ENCODE measurements at regions not wholly inside any gene's neighbourhood (a gene's known extent, or its start where the extent isn't known, plus 50 kb on each side); places are given as distances from the start of the nearest gene placed in this dataset.
A peak's percentile ranks its signal among the peaks of the same experiment; 100 is the strongest.

GRCh38 chr10:60463746-60464145 lies 74.1 kb upstream of the ANK3 start:
- TF ChIP-seq, protein P1, sequence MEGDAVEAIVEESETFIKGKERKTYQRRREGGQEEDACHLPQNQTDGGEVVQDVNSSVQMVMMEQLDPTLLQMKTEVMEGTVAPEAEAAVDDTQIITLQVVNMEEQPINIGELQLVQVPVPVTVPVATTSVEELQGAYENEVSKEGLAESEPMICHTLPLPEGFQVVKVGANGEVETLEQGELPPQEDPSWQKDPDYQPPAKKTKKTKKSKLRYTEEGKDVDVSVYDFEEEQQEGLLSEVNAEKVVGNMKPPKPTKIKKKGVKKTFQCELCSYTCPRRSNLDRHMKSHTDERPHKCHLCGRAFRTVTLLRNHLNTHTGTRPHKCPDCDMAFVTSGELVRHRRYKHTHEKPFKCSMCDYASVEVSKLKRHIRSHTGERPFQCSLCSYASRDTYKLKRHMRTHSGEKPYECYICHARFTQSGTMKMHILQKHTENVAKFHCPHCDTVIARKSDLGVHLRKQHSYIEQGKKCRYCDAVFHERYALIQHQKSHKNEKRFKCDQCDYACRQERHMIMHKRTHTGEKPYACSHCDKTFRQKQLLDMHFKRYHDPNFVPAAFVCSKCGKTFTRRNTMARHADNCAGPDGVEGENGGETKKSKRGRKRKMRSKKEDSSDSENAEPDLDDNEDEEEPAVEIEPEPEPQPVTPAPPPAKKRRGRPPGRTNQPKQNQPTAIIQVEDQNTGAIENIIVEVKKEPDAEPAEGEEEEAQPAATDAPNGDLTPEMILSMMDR (IDR thresholded peaks at IDR 0.05; ENCODE audit: low read depth, low read length, missing control alignments), result no peak
- DNase-seq (ENCODE audit: low read depth), result no peak
- no peak overlapping the region for H3K4me3 ChIP-seq (ENCODE audit: low read depth, low read length)
- in situ Hi-C loops (cut with HindIII; ENCODE audit: low sequenced_read_pairs), result no loop called here

DNA sequence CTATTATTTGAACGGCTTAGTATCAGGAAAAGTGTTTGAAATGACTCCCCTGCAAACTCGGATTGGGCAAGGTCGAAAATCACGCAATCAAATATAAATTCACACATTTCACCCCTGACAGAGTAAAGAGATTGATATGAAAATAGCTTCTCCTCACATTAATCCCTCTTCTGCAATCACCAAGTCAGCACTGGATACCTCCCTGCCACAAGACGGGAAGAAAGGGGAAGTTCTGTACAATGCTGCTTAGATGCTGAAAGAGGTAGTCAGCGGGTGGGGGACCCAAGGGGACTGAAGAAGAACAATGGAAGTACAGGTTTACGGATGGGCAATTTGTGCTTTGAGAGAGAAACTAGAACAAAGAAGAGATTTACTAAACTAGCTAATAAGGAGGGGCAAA lies 72.0 kb upstream of the ANK3 start:
- no peak overlapping the region for H3K4me3 ChIP-seq (ENCODE audit: low read depth, low read length)
- TF ChIP-seq, protein P1 (IDR thresholded peaks at IDR 0.05; ENCODE audit: low read depth, low read length, missing control alignments), result no peak
- in situ Hi-C loops (cut with HindIII; ENCODE audit: low sequenced_read_pairs), result no loop called here
- no peak for DNase-seq (ENCODE audit: low read depth)

- TF ChIP-seq, protein P1 (IDR thresholded peaks at IDR 0.05; ENCODE audit: low read depth, low read length, missing control alignments), result no peak
- H3K4me3 ChIP-seq (ENCODE audit: low read depth, low read length), result no peak overlapping the region
- DNase-seq (ENCODE audit: low read depth), result no peak
- in situ Hi-C loops (cut with HindIII; ENCODE audit: low sequenced_read_pairs), result no loop called here
These were observed 70.2 kb upstream of the ANK3 start for GRCh38 chr10:60459701-60460457.

- no peak for DNase-seq (ENCODE audit: low read depth)
- in situ Hi-C loops (cut with HindIII; ENCODE audit: low sequenced_read_pairs), result no loop called here
- H3K4me3 ChIP-seq (ENCODE audit: low read depth, low read length), result no peak overlapping the region
- TF ChIP-seq, protein P1 (IDR thresholded peaks at IDR 0.05; ENCODE audit: low read depth, low read length, missing control alignments), result peak; percentile 12
These were observed 66.4 kb upstream of the ANK3 start for GRCh38 chr10:60456053-60456452.

GRCh38 chr10:60454336-60454735 lies 64.7 kb upstream of the ANK3 start:
- TF ChIP-seq, protein P1 (IDR thresholded peaks at IDR 0.05; ENCODE audit: low read depth, low read length, missing control alignments), result no peak
- in situ Hi-C loops (cut with HindIII; ENCODE audit: low sequenced_read_pairs), result no loop called here
- no peak overlapping the region for H3K4me3 ChIP-seq (ENCODE audit: low read depth, low read length)
- no peak for DNase-seq (ENCODE audit: low read depth)

DNA sequence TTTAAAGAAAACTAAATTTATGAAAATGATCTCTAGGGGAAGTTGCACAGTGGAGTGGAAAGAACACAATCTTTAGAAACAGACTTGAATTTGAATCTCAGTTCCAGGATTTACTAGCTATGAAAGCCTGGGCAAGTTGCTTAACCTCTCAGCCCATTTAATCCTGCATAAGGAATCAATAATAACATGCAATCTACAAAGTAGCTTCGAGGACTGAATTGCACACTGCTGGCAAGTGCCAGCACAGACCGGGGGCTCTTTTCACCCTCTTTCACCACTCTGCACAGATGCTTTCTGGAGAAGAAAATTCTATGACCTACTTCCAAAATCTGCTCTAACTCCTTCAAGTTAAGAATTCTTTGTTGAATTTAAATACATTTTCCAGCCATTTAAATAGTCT lies 63.4 kb upstream of the ANK3 start:
- DNase-seq (ENCODE audit: low read depth), result no peak
- no peak overlapping the region for H3K4me3 ChIP-seq (ENCODE audit: low read depth, low read length)
- in situ Hi-C loops (cut with HindIII; ENCODE audit: low sequenced_read_pairs), result no loop called here
- TF ChIP-seq, protein P1 (IDR thresholded peaks at IDR 0.05; ENCODE audit: low read depth, low read length, missing control alignments), result no peak

All from astrocyte of the cerebellum (primary cell).